Left lung (tissue), 4 donors: ENCODE measurements at regions not wholly inside any gene's neighbourhood (a gene's known extent, or its start where the extent isn't known, plus 50 kb on each side); places are given as distances from the start of the nearest gene placed in this dataset.
"Not testable (repeated sequence)": the region's sequence is repeated elsewhere in the genome, so short reads cannot be mapped to it uniquely, and the experiment has no call there.

Source experiments
- ATAC-seq: fragments of 200-7000 bp; cut with Tn5 transposase; one replicate; pipeline ENCODE4 v1.9.1; 2020; ENCODE audit warnings: moderate library complexity
- DNase-seq, 4 donors: peaks; one replicate each; pipeline ENCODE4 v3.0.0-alpha.2; 2013 to 2020
- H3K27ac ChIP-seq, 2 donors: fragments of 200-600 bp; sonication (generic) in 1 of 2; one replicate each; pipeline versions ENCODE4 v1.5.0 to v1.8.0; 2020 to 2021
- H3K27me3 ChIP-seq, 2 donors: fragments of 200-600 bp; sonication (generic) in 1 of 2; one replicate each; pipeline versions ENCODE4 v1.5.0 to v1.8.0; 2020 to 2021
- H3K36me3 ChIP-seq, 2 donors: fragments of 200-600 bp; sonication (generic) in 1 of 2; one replicate each; pipeline versions ENCODE4 v1.5.0 to v1.8.0; 2020 to 2021
- H3K4me1 ChIP-seq, 2 donors: fragments of 200-600 bp; one replicate each; pipeline ENCODE4 v1.8.0; 2021
- H3K4me3 ChIP-seq, 2 donors: fragments of 200-600 bp; sonication (generic) in 1 of 2; one replicate each; pipeline versions ENCODE4 v1.5.0 to v1.8.0; 2020 to 2021; ENCODE audit warnings: mild to moderate bottlenecking in 1 of 2
- H3K9me3 ChIP-seq, 2 donors: fragments of 200-600 bp; sonication (generic) in 1 of 2; one replicate each; pipeline versions ENCODE4 v1.5.0 to v1.8.0; 2020 to 2021
- CTCF ChIP-seq, 2 donors: fragments of 200-600 bp; sonication (generic) in 1 of 2; IDR thresholded peaks; one replicate each; pipeline versions ENCODE4 v1.5.0 to v1.8.0; 2021; ENCODE audit warnings: antibody characterized with exemption in 2 of 2
- intact Hi-C, 2 donors: fragments of 100-400 bp; cut with DNase I; formaldehyde crosslinking; loops; one replicate each; pipeline versions ENCODE4 v1.11.2 to v1.14.2; 2022
- donor health status: DM: no; HTN: yes; CAD: no.
- donor health status: DM: no; HTN: no; CAD: no.

DNA sequence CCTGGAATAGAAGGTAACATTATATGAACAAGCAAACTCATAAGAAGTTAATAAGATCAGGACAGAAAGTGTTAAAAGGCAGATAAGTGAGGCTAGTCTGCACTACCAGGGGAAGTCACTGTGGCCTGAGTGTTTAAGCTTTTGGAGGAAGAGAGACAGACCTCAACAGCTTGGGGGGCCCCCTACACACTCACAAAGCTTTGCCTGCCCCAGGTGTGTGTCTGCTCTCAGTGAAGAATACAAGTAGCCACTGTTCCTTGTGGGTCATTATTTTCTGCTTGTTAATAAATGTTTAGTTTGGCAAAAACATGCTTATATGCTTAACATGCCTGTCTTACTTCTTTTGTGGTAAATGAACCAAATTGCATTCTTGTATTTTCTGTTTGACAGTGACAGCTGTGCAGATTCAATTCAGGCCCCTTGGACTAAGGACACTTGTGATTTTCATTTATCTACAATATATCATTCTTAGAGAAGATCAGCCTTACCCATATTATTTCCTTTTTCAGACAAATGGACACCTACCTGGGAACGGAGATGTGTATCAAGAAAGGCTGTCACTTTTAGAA is 50.7 kb upstream of the C12orf71 start:
- intact Hi-C loops: no loop called here
- no peak for ATAC-seq
- no peak for TF ChIP-seq CTCF (IDR thresholded peaks at IDR 0.05)

GRCh38 chr12:27140478-27140969 is 58.1 kb upstream of the C12orf71 start:
- intact Hi-C loops: no loop called here
- no peak for TF ChIP-seq CTCF (IDR thresholded peaks at IDR 0.05)
- H3K4me1 ChIP-seq: peaks cover 0 to 15% of the 10 kb centered on the region in 2 donors
- H3K27me3 ChIP-seq: no peaks in the 10 kb centered on the region
- H3K27ac ChIP-seq: no peak overlapping the region
- no peak overlapping the region for H3K4me3 ChIP-seq
- H3K36me3 ChIP-seq: no peaks in the 10 kb centered on the region
- no peaks in the 10 kb centered on the region for H3K9me3 ChIP-seq
- DNase-seq: no peak
- no peak for ATAC-seq

More for the DNA sequence above, 50.7 kb upstream of the C12orf71 start:
- Histone ChIP-seq H3K27ac (no peak overlapping the region), H3K9me3 (no peaks in the 10 kb centered on the region), H3K4me3 (no peak overlapping the region), H3K36me3 (no peaks in the 10 kb centered on the region), H3K27me3 (no peaks in the 10 kb centered on the region), H3K4me1 (no peaks in the 10 kb centered on the region)
- no peak for DNase-seq

DNA sequence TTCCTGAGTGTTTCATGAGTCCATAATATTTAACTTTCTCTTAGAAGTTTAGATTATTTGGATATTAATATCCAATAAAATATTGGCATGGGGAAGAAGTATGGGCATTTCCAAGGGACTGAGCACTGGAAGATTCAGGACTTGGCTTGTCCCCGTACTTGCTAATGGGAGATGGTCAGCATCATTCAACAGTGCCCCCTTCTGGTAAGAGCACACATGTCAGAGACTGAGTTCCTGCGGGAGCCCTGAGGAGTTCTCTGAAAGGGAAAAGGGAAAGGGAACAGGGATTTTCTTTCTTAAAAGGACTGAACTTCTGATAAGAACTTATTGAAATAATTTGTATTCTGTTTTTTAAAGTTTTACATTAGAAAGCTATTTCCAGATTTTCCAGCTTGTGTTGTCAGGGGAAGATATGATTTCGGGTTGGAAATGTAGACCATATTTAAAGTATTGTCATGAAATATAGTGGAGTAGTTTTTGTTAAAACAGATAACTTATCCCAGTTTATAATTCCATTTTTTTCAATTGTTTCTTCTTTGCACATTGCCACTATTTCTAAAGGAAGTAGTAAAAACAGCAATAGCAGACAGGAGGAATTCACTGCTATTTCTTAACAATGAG is 59.8 kb upstream of the C12orf71 start:
- no peak overlapping the region for H3K27ac ChIP-seq
- no peaks in the 10 kb centered on the region for H3K27me3 ChIP-seq
- H3K4me1 ChIP-seq: peaks cover 0 to 15% of the 10 kb centered on the region in 2 donors
- TF ChIP-seq CTCF (IDR thresholded peaks at IDR 0.05): peak; percentile 76 to 79
- ATAC-seq (peak; percentile 99), DNase-seq (peak in 3 of 4 donors; percentile 59 to 84 (median 68))
- no peaks in the 10 kb centered on the region for H3K9me3 ChIP-seq
- H3K36me3 ChIP-seq: no peaks in the 10 kb centered on the region
- H3K4me3 ChIP-seq: no peak overlapping the region
- intact Hi-C loops: no loop called here

GRCh38 chr12:27143256-27144069 is 61.1 kb upstream of the C12orf71 start:
- Histone ChIP-seq H3K36me3 (no peaks in the 10 kb centered on the region), H3K4me1 (peaks cover 0 to 15% of the 10 kb centered on the region in 2 donors), H3K27me3 (no peaks in the 10 kb centered on the region), H3K27ac (peak overlapping the region; percentile 23 to 46), H3K4me3 (no peak overlapping the region), H3K9me3 (no peaks in the 10 kb centered on the region)
- TF ChIP-seq CTCF (IDR thresholded peaks at IDR 0.05): no peak
- ATAC-seq (peak; percentile 48), DNase-seq (no peak)
- intact Hi-C loops: no loop called here

DNA sequence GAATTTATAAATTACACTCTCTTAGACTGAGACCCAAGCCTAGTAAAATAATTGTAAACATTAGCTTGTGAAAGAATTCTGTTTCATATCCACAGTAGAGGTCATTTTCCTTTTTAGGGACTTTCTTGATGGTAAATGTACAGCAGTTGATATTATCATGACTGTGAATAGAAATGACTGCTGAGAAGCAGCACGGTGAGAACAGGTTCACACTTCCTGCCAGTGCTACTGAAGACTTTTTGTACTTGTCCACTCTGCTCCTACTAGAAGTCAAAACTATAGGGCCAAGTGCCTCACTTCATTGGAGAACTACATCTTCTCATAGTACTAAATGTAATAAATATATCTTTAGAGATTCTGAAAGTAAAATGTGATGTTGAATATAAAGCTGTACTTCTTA is 63.3 kb upstream of the C12orf71 start:
- H3K4me1 ChIP-seq: peaks cover 0 to 15% of the 10 kb centered on the region in 2 donors
- intact Hi-C loops, DNase-seq, H3K4me3 ChIP-seq, H3K9me3 ChIP-seq, H3K27me3 ChIP-seq, H3K36me3 ChIP-seq, H3K27ac ChIP-seq, ATAC-seq: not testable (repeated sequence)
